ENCODE measurements at regions not wholly inside any gene's neighbourhood (a gene's known extent, or its start where the extent isn't known, plus 50 kb on each side); places are given as distances from the start of the nearest gene placed in this dataset.

- DNase-seq (ENCODE audit: low spot score), result no peak
Observed at GRCh38 chr2:118698564-118698963, 148.9 kb downstream of the EN1 start.

GRCh38 chr2:118697781-118698180 lies 149.7 kb downstream of the EN1 start:
- no peak for DNase-seq (ENCODE audit: low spot score)

- DNase-seq (ENCODE audit: low spot score), result no peak
Observed at GRCh38 chr2:118696786-118697465, 150.5 kb downstream of the EN1 start.

- no peak for DNase-seq (ENCODE audit: low spot score)
Observed at GRCh38 chr2:118693287-118693822, 154.1 kb downstream of the EN1 start.

- DNase-seq (ENCODE audit: low spot score), result no peak
Observed at GRCh38 chr2:118689874-118690273, 157.6 kb downstream of the EN1 start.

- no peak for DNase-seq (ENCODE audit: low spot score)
Observed at GRCh38 chr2:118689456-118689855, 158.0 kb downstream of the EN1 start.

GRCh38 chr2:118689033-118689432 lies 158.4 kb downstream of the EN1 start:
- no peak for DNase-seq (ENCODE audit: low spot score)

GRCh38 chr2:118687698-118688097 lies 159.8 kb downstream of the EN1 start:
- DNase-seq (ENCODE audit: low spot score), result no peak

- DNase-seq (ENCODE audit: low spot score), result no peak
Observed at GRCh38 chr2:118687192-118687591, 160.3 kb downstream of the EN1 start.

- DNase-seq (ENCODE audit: low spot score), result no peak
Observed at GRCh38 chr2:118686346-118686745, 161.1 kb downstream of the EN1 start.

- no peak for DNase-seq (ENCODE audit: low spot score)
Observed at GRCh38 chr2:118683460-118683859, 164.0 kb downstream of the EN1 start.

- no peak for DNase-seq (ENCODE audit: low spot score)
Observed at GRCh38 chr2:118678985-118679384, 168.5 kb downstream of the EN1 start.

- DNase-seq (ENCODE audit: low spot score), result no peak
Observed at GRCh38 chr2:118677546-118677945, 169.9 kb downstream of the EN1 start.

GRCh38 chr2:118675531-118675930 lies 171.9 kb downstream of the EN1 start:
- DNase-seq (ENCODE audit: low spot score), result no peak

- DNase-seq (ENCODE audit: low spot score), result no peak
Observed at GRCh38 chr2:118672571-118673158, 174.8 kb downstream of the EN1 start.

GRCh38 chr2:118671701-118672454 lies 175.6 kb downstream of the EN1 start:
- DNase-seq (ENCODE audit: low spot score), result no peak

GRCh38 chr2:118670838-118671237 lies 176.6 kb downstream of the EN1 start:
- no peak for DNase-seq (ENCODE audit: low spot score)

GRCh38 chr2:118670276-118670675 lies 177.2 kb downstream of the EN1 start:
- DNase-seq (ENCODE audit: low spot score), result no peak

- no peak for DNase-seq (ENCODE audit: low spot score)
Observed at GRCh38 chr2:118669654-118670053, 177.8 kb downstream of the EN1 start.

GRCh38 chr2:118668431-118669424 lies 178.7 kb downstream of the EN1 start:
- peak; percentile 73 for DNase-seq (ENCODE audit: low spot score)

GRCh38 chr2:118667964-118668363 lies 179.5 kb downstream of the EN1 start:
- DNase-seq (ENCODE audit: low spot score), result no peak

GRCh38 chr2:118667348-118667747 lies 180.1 kb downstream of the EN1 start:
- no peak for DNase-seq (ENCODE audit: low spot score)

Measured in RKO (cell line).